Neural progenitor cell (in vitro differentiated cells): ENCODE measurements at regions not wholly inside any gene's neighbourhood (a gene's known extent, or its start where the extent isn't known, plus 50 kb on each side); places are given as distances from the start of the nearest gene placed in this dataset.

Experiments used
- DNase-seq: peaks from one replicate; pipeline ENCODE4 v3.0.0-alpha.2; 2016; ENCODE audit warnings: low spot score
- H2AFZ ChIP-seq: fragments of 200-600 bp; sonication (generic); replicated peaks from 2 replicates; pipeline ENCODE4 v1.6.1; 2016; ENCODE audit warnings: antibody characterized with exemption
- H3F3A ChIP-seq: fragments of 200-600 bp; sonication (generic); 2 replicates; pipeline ENCODE4 v1.6.1; 2016; ENCODE audit warnings: antibody characterized with exemption, low read depth
- H3K27ac ChIP-seq: fragments of 200-600 bp; sonication (generic); 2 replicates; pipeline ENCODE4 v1.5.1; 2016; ENCODE audit warnings: mild to moderate bottlenecking
- H3K27me3 ChIP-seq: fragments of 200-600 bp; sonication (generic); 2 replicates; pipeline ENCODE4 v1.6.1; 2016; ENCODE audit warnings: mild to moderate bottlenecking, moderate library complexity
- H3K36me3 ChIP-seq: fragments of 200-600 bp; sonication (generic); 2 replicates; pipeline ENCODE4 v1.5.1; 2016
- H3K4me1 ChIP-seq: fragments of 200-600 bp; sonication (generic); 2 replicates; pipeline ENCODE4 v1.6.1; 2016; ENCODE audit warnings: mixed run types
- H3K4me2 ChIP-seq: fragments of 200-600 bp; sonication (generic); 2 replicates; pipeline ENCODE4 v1.6.1; 2016
- H3K4me3 ChIP-seq: fragments of 200-600 bp; sonication (generic); 2 replicates; pipeline ENCODE4 v1.5.1; 2016
- H3K79me2 ChIP-seq: fragments of 200-600 bp; sonication (generic); 2 replicates; pipeline ENCODE4 v1.6.1; 2016; ENCODE audit warnings: low read depth
- H3K9ac ChIP-seq: fragments of 200-600 bp; sonication (generic); 2 replicates; pipeline ENCODE4 v1.6.1; 2016
- H3K9me3 ChIP-seq: fragments of 200-600 bp; sonication (generic); 2 replicates; pipeline ENCODE4 v1.5.1; 2016; ENCODE audit warnings: low read depth
- H4K20me1 ChIP-seq: fragments of 200-600 bp; sonication (generic); 2 replicates; pipeline ENCODE4 v1.6.1; 2016; ENCODE audit warnings: low read depth
- H3K27ac Mint-ChIP-seq: 3 replicates; pipeline ENCODE4 v1.8.0; 2021; ENCODE audit warnings: mixed read lengths
- H3K27me3 Mint-ChIP-seq: 2 replicates; pipeline ENCODE4 v1.8.0; 2022; ENCODE audit warnings: low read depth, mild to moderate bottlenecking, inconsistent platforms, moderate library complexity, mixed read lengths; ENCODE audit not compliant: insufficient read depth
- H3K36me3 Mint-ChIP-seq: 3 replicates; pipeline ENCODE4 v1.8.0; 2021; ENCODE audit warnings: mixed read lengths
- H3K4me1 Mint-ChIP-seq: 3 replicates; pipeline ENCODE4 v1.8.0; 2021; ENCODE audit warnings: mixed read lengths
- H3K4me3 Mint-ChIP-seq: 3 replicates; pipeline ENCODE4 v1.8.0; 2021; ENCODE audit warnings: mild to moderate bottlenecking, moderate library complexity, mixed read lengths
- H3K9me3 Mint-ChIP-seq: 3 replicates; pipeline ENCODE4 v1.8.0; 2020; ENCODE audit warnings: mixed read lengths
- CTCF ChIP-seq: fragments of 200-600 bp; sonication (generic); IDR thresholded peaks from 2 replicates; pipeline ENCODE4 v1.5.1; 2017; ENCODE audit warnings: antibody characterized with exemption, mild to moderate bottlenecking
- EZH2 ChIP-seq: fragments of 200-600 bp; sonication (generic); IDR thresholded peaks from 2 replicates; pipeline ENCODE4 v1.6.1; 2017; ENCODE audit warnings: antibody characterized with exemption, mild to moderate bottlenecking, moderate library complexity
- EZH2phosphoT487 ChIP-seq: fragments of 200-600 bp; sonication (generic); IDR thresholded peaks from 2 replicates; pipeline ENCODE4 v1.6.1; 2017; ENCODE audit warnings: antibody characterized with exemption

GRCh38 chr1:223462047-223462630, 68.9 kb downstream of the CCDC185 start:
- Mint-ChIP-seq H3K27ac (no peak overlapping the region), H3K27me3 (no peaks in the 10 kb centered on the region), H3K4me3 (no peak overlapping the region), H3K9me3 (no peaks in the 10 kb centered on the region), H3K4me1 (no peaks in the 10 kb centered on the region), H3K36me3 (no peaks in the 10 kb centered on the region)
- H3K27me3 ChIP-seq = no peaks in the 10 kb centered on the region
- no peaks in the 10 kb centered on the region for H3K79me2 ChIP-seq
- no peak overlapping the region for H3K4me3 ChIP-seq
- H3K36me3 ChIP-seq = no peaks in the 10 kb centered on the region
- no peaks in the 10 kb centered on the region for H4K20me1 ChIP-seq
- H3K4me2 ChIP-seq = no peak overlapping the region
- H3K4me1 ChIP-seq = peaks cover 10% of the 10 kb centered on the region
- peak; percentile 18 for DNase-seq
- no peak overlapping the region for H2AFZ ChIP-seq
- H3K27ac ChIP-seq = no peak overlapping the region
- H3K9me3 ChIP-seq = no peaks in the 10 kb centered on the region
- no peak for TF ChIP-seq EZH2
- no peak for TF ChIP-seq EZH2phosphoT487
- no peak for TF ChIP-seq CTCF
- H3K9ac ChIP-seq = no peak overlapping the region
- H3F3A ChIP-seq = no peaks in the 10 kb centered on the region

- Histone ChIP-seq H3K27me3 (no peaks in the 10 kb centered on the region), H3F3A (no peaks in the 10 kb centered on the region), H2AFZ (no peak overlapping the region), H3K27ac (no peak overlapping the region), H3K9me3 (no peaks in the 10 kb centered on the region), H4K20me1 (no peaks in the 10 kb centered on the region), H3K79me2 (no peaks in the 10 kb centered on the region), H3K36me3 (no peaks in the 10 kb centered on the region), H3K9ac (no peak overlapping the region), H3K4me1 (peaks cover 10% of the 10 kb centered on the region), H3K4me3 (no peak overlapping the region), H3K4me2 (no peak overlapping the region)
- H3K27me3 Mint-ChIP-seq = no peaks in the 10 kb centered on the region
- TF ChIP-seq CTCF = no peak
- TF ChIP-seq EZH2 = no peak
- TF ChIP-seq EZH2phosphoT487 = no peak
- H3K4me1 Mint-ChIP-seq = no peaks in the 10 kb centered on the region
- H3K4me3 Mint-ChIP-seq = no peak overlapping the region
- no peaks in the 10 kb centered on the region for H3K36me3 Mint-ChIP-seq
- no peak for DNase-seq
- no peak overlapping the region for H3K27ac Mint-ChIP-seq
- no peaks in the 10 kb centered on the region for H3K9me3 Mint-ChIP-seq
Observed at GRCh38 chr1:223462866-223463404, 69.7 kb downstream of the CCDC185 start.

- Histone ChIP-seq H4K20me1 (no peaks in the 10 kb centered on the region), H3K4me2 (no peak overlapping the region), H3K27ac (no peak overlapping the region), H3K79me2 (no peaks in the 10 kb centered on the region), H3K4me3 (no peak overlapping the region), H2AFZ (no peak overlapping the region), H3K4me1 (peaks cover 10% of the 10 kb centered on the region), H3K9ac (no peak overlapping the region), H3F3A (no peaks in the 10 kb centered on the region), H3K36me3 (no peaks in the 10 kb centered on the region), H3K27me3 (no peaks in the 10 kb centered on the region), H3K9me3 (no peaks in the 10 kb centered on the region)
- no peaks in the 10 kb centered on the region for H3K9me3 Mint-ChIP-seq
- DNase-seq = no peak
- H3K4me1 Mint-ChIP-seq = peaks cover 4% of the 10 kb centered on the region
- H3K27me3 Mint-ChIP-seq = peaks cover 2% of the 10 kb centered on the region
- no peaks in the 10 kb centered on the region for H3K36me3 Mint-ChIP-seq
- TF ChIP-seq CTCF = no peak
- no peak for TF ChIP-seq EZH2phosphoT487
- TF ChIP-seq EZH2 = no peak
- no peak overlapping the region for H3K27ac Mint-ChIP-seq
- no peak overlapping the region for H3K4me3 Mint-ChIP-seq
Observed at GRCh38 chr1:223466151-223466550, 72.9 kb downstream of the CCDC185 start.
